IMR-90 (cell line): ENCODE measurements at regions not wholly inside any gene's neighbourhood (a gene's known extent, or its start where the extent isn't known, plus 50 kb on each side); places are given as distances from the start of the nearest gene placed in this dataset.

ENCODE experiments used
- CTCF ChIP-seq: conservative IDR thresholded peaks from 2 replicates; pipeline ENCODE4 v1.5.1; 2012; ENCODE audit warnings: mild to moderate bottlenecking, low read depth, low read length, improper control_type of control experiment
- MAFK ChIP-seq: IDR thresholded peaks from 2 replicates; pipeline ENCODE4 v1.6.1; 2012; ENCODE audit warnings: low read depth, low read length, improper control_type of control experiment

GRCh38 chr1:209527993-209528717, 55.4 kb upstream of the CAMK1G start:
- TF ChIP-seq MAFK (no peak), CTCF (no peak)
